SK-N-SH treated with all-trans-retinoic acid at 6 μM for 48 hours (cell line): ENCODE measurements at regions not wholly inside any gene's neighbourhood (a gene's known extent, or its start where the extent isn't known, plus 50 kb on each side); places are given as distances from the start of the nearest gene placed in this dataset.

Source experiments
- ATAC-seq: fragments of 200-7000 bp; cut with Tn5 transposase; 3 replicates; pipeline ENCODE4 v1.9.1; 2020; ENCODE audit warnings: mild to moderate bottlenecking, moderate library complexity
- ARNTL ChIP-seq: fragments of 450-650 bp; formaldehyde crosslinking; IDR thresholded peaks from 2 replicates; pipeline ENCODE4 v1.5.0; 2020; ENCODE audit warnings: low read depth, mild to moderate bottlenecking, moderate library complexity, borderline replicate concordance
- BACH2 ChIP-seq: fragments of 250-450 bp; sonication (Bioruptor Pico); IDR thresholded peaks from 2 replicates; pipeline ENCODE4 v1.9.0; 2021; ENCODE audit warnings: mild to moderate bottlenecking, borderline replicate concordance
- CSDC2 ChIP-seq: fragments of 250-450 bp; sonication (Bioruptor Pico); IDR thresholded peaks from 2 replicates; pipeline ENCODE4 v1.5.0; 2020; ENCODE audit warnings: mild to moderate bottlenecking, moderate library complexity
- CSRNP3 ChIP-seq: fragments of 250-450 bp; sonication (Bioruptor Pico); IDR thresholded peaks from 2 replicates; pipeline ENCODE4 v1.5.1; 2021; ENCODE audit warnings: mild to moderate bottlenecking, moderate library complexity
- ESRRG ChIP-seq: fragments of 250-450 bp; sonication (Bioruptor Pico); IDR thresholded peaks from 2 replicates; pipeline ENCODE4 v1.6.1; 2021; ENCODE audit warnings: mild to moderate bottlenecking
- GLIS3 ChIP-seq: fragments of 250-450 bp; sonication (Bioruptor Pico); IDR thresholded peaks from 2 replicates; pipeline ENCODE4 v1.5.0; 2020; ENCODE audit warnings: mild to moderate bottlenecking, moderate library complexity
- ISL1 ChIP-seq: fragments of 250-450 bp; sonication (Bioruptor Pico); IDR thresholded peaks from 2 replicates; pipeline ENCODE4 v2.1.2; 2022; ENCODE audit warnings: mild to moderate bottlenecking, moderate library complexity
- OSR1 ChIP-seq: fragments of 250-450 bp; sonication (Bioruptor Pico); IDR thresholded peaks from 2 replicates; pipeline ENCODE4 v1.8.0; 2022; ENCODE audit warnings: moderate library complexity, mild to moderate bottlenecking, inconsistent platforms
- PATZ1 ChIP-seq: fragments of 250-450 bp; sonication (Bioruptor Pico); IDR thresholded peaks from 2 replicates; pipeline ENCODE4 v1.8.0; 2020; ENCODE audit warnings: mild to moderate bottlenecking, moderate library complexity, borderline replicate concordance
- PPARA ChIP-seq: fragments of 250-450 bp; sonication (Bioruptor Pico); IDR thresholded peaks from 2 replicates; pipeline ENCODE4 v1.5.0; 2020; ENCODE audit warnings: mild to moderate bottlenecking, borderline replicate concordance
- RARB ChIP-seq: fragments of 250-450 bp; sonication (Bioruptor Pico); IDR thresholded peaks from 2 replicates; pipeline ENCODE4 v1.8.0; 2021; ENCODE audit warnings: mild to moderate bottlenecking, moderate library complexity
- SNAI2 ChIP-seq: fragments of 250-450 bp; sonication (Bioruptor Pico); IDR thresholded peaks from 2 replicates; pipeline ENCODE4 v1.5.0; 2020; ENCODE audit warnings: mild to moderate bottlenecking, moderate library complexity
- TCF4 ChIP-seq: fragments of 250-450 bp; sonication (Bioruptor Pico); IDR thresholded peaks from 2 replicates; pipeline ENCODE4 v1.8.0; 2021; ENCODE audit warnings: mild to moderate bottlenecking, moderate library complexity, borderline replicate concordance
- TOX ChIP-seq: fragments of 250-450 bp; sonication (Bioruptor Pico); IDR thresholded peaks from 2 replicates; pipeline ENCODE4 v1.8.0; 2021; ENCODE audit warnings: mild to moderate bottlenecking, moderate library complexity, borderline replicate concordance
- ZFP3 ChIP-seq: fragments of 250-450 bp; sonication (Bioruptor Pico); IDR thresholded peaks from 2 replicates; pipeline ENCODE4 v1.5.0; 2020; ENCODE audit warnings: mild to moderate bottlenecking, moderate library complexity
- ZFP30 ChIP-seq: fragments of 450-650 bp; formaldehyde crosslinking; IDR thresholded peaks from 2 replicates; pipeline ENCODE4 v1.5.0; 2022; ENCODE audit warnings: mild to moderate bottlenecking, moderate library complexity
- ZNF565 ChIP-seq: fragments of 450-650 bp; formaldehyde crosslinking; conservative IDR thresholded peaks from 2 replicates; pipeline ENCODE4 v1.5.0; 2020; ENCODE audit warnings: low read depth, mild to moderate bottlenecking, moderate library complexity
- ZNF70 ChIP-seq: fragments of 450-650 bp; formaldehyde crosslinking; IDR thresholded peaks from 2 replicates; pipeline ENCODE4 v1.5.0; 2020; ENCODE audit warnings: mild to moderate bottlenecking, moderate library complexity
- ZNF8 ChIP-seq: fragments of 450-650 bp; formaldehyde crosslinking; IDR thresholded peaks from 2 replicates; pipeline ENCODE4 v1.5.0; 2020; ENCODE audit warnings: mild to moderate bottlenecking, moderate library complexity
- TF ChIP-seq, protein P1 (sequence below): fragments of 250-450 bp; sonication (Bioruptor Pico); IDR thresholded peaks from 2 replicates; pipeline ENCODE4 v1.5.1; 2020; ENCODE audit warnings: low read depth, mild to moderate bottlenecking, moderate library complexity
- TF ChIP-seq, protein P2 (sequence below): fragments of 250-450 bp; sonication (Bioruptor Pico); IDR thresholded peaks from 2 replicates; pipeline ENCODE4 v1.5.0; 2020; ENCODE audit warnings: mild to moderate bottlenecking, moderate library complexity
- TF ChIP-seq, protein P3 (sequence below): fragments of 250-450 bp; sonication (Bioruptor Pico); IDR thresholded peaks from 2 replicates; pipeline ENCODE4 v1.8.0; 2021; ENCODE audit warnings: low read depth, mild to moderate bottlenecking, moderate library complexity, borderline replicate concordance

DNA sequence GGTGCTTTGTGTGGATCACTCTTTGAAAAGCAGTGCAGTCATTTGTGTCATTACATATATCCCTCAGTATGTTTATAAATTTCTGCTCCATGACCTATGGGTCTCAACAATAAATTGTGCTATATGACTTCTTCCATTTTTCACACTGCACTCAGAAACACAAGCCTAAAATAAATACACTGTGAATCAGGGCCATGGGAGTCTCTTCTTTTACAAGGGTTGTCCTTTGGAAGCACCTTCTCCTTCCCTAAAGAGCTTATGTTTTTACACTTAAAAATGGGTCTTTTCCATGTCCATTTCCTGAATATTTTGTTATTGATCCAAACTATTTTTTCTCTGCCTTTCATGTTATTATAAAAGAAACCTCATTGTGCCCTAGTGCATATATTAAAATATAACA, 108.3 kb upstream of the MEOX2 start:
- TF ChIP-seq PPARA (no peak), GLIS3 (CRISPR knock-in tag) (no peak), SNAI2 (CRISPR knock-in tag) (no peak), ZNF565 (no peak), ISL1 (no peak), TCF4 (CRISPR knock-in tag) (no peak)
- ATAC-seq: no peak

- TF ChIP-seq GLIS3 (CRISPR knock-in tag) (no peak), ESRRG (CRISPR knock-in tag) (no peak), PPARA (no peak), ZFP3 (CRISPR knock-in tag) (no peak)
- no peak for ATAC-seq
Measured at GRCh38 chr7:15784694-15785030, 98.2 kb upstream of the MEOX2 start.

DNA sequence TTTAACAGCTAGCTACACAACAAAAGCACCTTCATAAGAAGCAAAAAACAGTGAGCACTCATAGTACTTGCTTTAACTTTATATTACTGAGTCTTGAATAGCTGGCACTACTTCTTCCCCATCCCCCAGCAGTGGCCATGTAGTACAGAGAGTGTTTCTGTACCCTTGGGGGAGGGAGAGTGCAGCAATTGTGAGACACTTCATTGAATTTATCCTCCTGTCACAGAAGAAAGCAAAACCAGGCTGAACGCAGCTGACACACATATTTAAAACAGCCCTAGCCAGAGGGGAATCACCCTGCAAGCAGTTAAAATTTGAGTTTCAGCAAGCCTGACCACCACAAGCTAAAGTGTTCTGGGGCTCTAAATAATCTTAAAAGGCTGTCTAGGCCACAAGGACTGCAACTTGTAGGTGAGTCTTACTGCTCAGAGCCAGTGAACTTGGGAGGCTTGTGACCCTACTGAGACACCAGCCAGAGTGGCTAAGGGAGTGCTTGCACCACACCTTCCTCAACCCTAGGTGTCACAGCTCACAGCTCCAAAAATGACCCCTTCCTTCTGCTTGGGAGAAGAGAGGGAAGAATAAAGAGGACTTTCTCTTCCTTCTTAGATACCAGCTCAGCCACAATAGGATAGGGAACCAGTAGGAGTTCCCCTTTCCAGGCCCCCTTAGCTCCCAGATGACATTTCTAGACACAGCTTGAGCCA, 97.7 kb upstream of the MEOX2 start:
- no peak for TF ChIP-seq PPARA
- no peak for TF ChIP-seq ZFP30
- no peak for TF ChIP-seq ARNTL (CRISPR knock-in tag)
- TF ChIP-seq ZNF8: no peak
- no peak for TF ChIP-seq BACH2 (CRISPR knock-in tag)
- TF ChIP-seq, protein P1, sequence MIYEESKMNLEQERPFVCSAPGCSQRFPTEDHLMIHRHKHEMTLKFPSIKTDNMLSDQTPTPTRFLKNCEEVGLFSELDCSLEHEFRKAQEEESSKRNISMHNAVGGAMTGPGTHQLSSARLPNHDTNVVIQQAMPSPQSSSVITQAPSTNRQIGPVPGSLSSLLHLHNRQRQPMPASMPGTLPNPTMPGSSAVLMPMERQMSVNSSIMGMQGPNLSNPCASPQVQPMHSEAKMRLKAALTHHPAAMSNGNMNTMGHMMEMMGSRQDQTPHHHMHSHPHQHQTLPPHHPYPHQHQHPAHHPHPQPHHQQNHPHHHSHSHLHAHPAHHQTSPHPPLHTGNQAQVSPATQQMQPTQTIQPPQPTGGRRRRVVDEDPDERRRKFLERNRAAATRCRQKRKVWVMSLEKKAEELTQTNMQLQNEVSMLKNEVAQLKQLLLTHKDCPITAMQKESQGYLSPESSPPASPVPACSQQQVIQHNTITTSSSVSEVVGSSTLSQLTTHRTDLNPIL (CRISPR knock-in tag): no peak
- TF ChIP-seq ZNF70 (CRISPR knock-in tag): no peak
- no peak for TF ChIP-seq RARB (CRISPR knock-in tag)
- TF ChIP-seq PATZ1 (CRISPR knock-in tag): no peak
- TF ChIP-seq CSDC2 (CRISPR knock-in tag): no peak
- ATAC-seq: no peak

GRCh38 chr7:15782656-15783055, 96.2 kb upstream of the MEOX2 start:
- TF ChIP-seq RARB (CRISPR knock-in tag): no peak
- ATAC-seq: no peak

GRCh38 chr7:15781944-15782343, 95.5 kb upstream of the MEOX2 start:
- no peak for ATAC-seq
- no peak for TF ChIP-seq BACH2 (CRISPR knock-in tag)
- TF ChIP-seq SNAI2 (CRISPR knock-in tag): no peak
- no peak for TF ChIP-seq PATZ1 (CRISPR knock-in tag)
- TF ChIP-seq, protein P1 (CRISPR knock-in tag): no peak
- TF ChIP-seq CSRNP3 (CRISPR knock-in tag): no peak
- no peak for TF ChIP-seq GLIS3 (CRISPR knock-in tag)
- TF ChIP-seq, protein P2, sequence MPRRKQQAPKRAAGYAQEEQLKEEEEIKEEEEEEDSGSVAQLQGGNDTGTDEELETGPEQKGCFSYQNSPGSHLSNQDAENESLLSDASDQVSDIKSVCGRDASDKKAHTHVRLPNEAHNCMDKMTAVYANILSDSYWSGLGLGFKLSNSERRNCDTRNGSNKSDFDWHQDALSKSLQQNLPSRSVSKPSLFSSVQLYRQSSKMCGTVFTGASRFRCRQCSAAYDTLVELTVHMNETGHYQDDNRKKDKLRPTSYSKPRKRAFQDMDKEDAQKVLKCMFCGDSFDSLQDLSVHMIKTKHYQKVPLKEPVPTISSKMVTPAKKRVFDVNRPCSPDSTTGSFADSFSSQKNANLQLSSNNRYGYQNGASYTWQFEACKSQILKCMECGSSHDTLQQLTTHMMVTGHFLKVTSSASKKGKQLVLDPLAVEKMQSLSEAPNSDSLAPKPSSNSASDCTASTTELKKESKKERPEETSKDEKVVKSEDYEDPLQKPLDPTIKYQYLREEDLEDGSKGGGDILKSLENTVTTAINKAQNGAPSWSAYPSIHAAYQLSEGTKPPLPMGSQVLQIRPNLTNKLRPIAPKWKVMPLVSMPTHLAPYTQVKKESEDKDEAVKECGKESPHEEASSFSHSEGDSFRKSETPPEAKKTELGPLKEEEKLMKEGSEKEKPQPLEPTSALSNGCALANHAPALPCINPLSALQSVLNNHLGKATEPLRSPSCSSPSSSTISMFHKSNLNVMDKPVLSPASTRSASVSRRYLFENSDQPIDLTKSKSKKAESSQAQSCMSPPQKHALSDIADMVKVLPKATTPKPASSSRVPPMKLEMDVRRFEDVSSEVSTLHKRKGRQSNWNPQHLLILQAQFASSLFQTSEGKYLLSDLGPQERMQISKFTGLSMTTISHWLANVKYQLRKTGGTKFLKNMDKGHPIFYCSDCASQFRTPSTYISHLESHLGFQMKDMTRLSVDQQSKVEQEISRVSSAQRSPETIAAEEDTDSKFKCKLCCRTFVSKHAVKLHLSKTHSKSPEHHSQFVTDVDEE (CRISPR knock-in tag): no peak
- no peak for TF ChIP-seq TOX (CRISPR knock-in tag)
- TF ChIP-seq CSDC2 (CRISPR knock-in tag): no peak
- TF ChIP-seq OSR1 (CRISPR knock-in tag): no peak
- TF ChIP-seq, protein P3, sequence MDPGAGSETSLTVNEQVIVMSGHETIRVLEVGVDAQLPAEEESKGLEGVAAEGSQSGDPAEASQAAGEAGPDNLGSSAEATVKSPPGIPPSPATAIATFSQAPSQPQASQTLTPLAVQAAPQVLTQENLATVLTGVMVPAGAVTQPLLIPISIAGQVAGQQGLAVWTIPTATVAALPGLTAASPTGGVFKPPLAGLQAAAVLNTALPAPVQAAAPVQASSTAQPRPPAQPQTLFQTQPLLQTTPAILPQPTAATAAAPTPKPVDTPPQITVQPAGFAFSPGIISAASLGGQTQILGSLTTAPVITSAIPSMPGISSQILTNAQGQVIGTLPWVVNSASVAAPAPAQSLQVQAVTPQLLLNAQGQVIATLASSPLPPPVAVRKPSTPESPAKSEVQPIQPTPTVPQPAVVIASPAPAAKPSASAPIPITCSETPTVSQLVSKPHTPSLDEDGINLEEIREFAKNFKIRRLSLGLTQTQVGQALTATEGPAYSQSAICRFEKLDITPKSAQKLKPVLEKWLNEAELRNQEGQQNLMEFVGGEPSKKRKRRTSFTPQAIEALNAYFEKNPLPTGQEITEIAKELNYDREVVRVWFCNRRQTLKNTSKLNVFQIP (CRISPR knock-in tag): no peak
- no peak for TF ChIP-seq ZNF565
- TF ChIP-seq, all 23 proteins: peak for 0
